CD4-positive, alpha-beta T cell (primary cell): ENCODE measurements at regions not wholly inside any gene's neighbourhood (a gene's known extent, or its start where the extent isn't known, plus 50 kb on each side); places are given as distances from the start of the nearest gene placed in this dataset.

ENCODE experiments used
- ATAC-seq: fragments of 200-7000 bp; cut with Tn5 transposase; one replicate; pipeline ENCODE4 v1.10.0; 2022; ENCODE audit warnings: mild to moderate bottlenecking; ENCODE audit not compliant: poor library complexity
- CTCF ChIA-PET: fragments of 350-600 bp; sonication (Branson Sonifier 250); formaldehyde crosslinking; loops from one replicate; lab custom pipeline; 2021; ENCODE audit warnings: antibody characterized with exemption, inconsistent platforms; lab: Charles Lee
- POLR2A ChIA-PET: fragments of 350-600 bp; sonication (Branson Sonifier 250); formaldehyde crosslinking; loops from one replicate; lab custom pipeline; 2021; ENCODE audit warnings: antibody characterized with exemption, inconsistent platforms; lab: Charles Lee
- DNase-seq, 14 experiments: peaks; one replicate each; pipeline ENCODE4 v3.0.0-alpha.2; 2013 to 2020; ENCODE audit warnings: mixed read lengths in 2 of 14
- H3K27ac ChIP-seq, 2 donors: one replicate each; pipeline versions ENCODE4 v1.5.1 to v1.7.0; 2013; ENCODE audit warnings: low read length in 2 of 2, low read depth in 1 of 2, mild to moderate bottlenecking in 1 of 2
- H3K27me3 ChIP-seq, 2 experiments: 1 replicate in 1 of 2; 2 replicates in 1 of 2; pipeline versions ENCODE4 v1.6.1 to v1.7.0; 2013; ENCODE audit warnings: low read length in 2 of 2, control low read depth in 1 of 2, mild to moderate bottlenecking in 1 of 2, moderate library complexity in 1 of 2; ENCODE audit not compliant: insufficient read depth in 2 of 2, control insufficient read depth in 1 of 2
- H3K36me3 ChIP-seq: one replicate; pipeline ENCODE4 v1.6.1; 2013; ENCODE audit warnings: low read length, control low read depth; ENCODE audit not compliant: insufficient read depth
- H3K4me1 ChIP-seq: one replicate; pipeline ENCODE4 v1.6.1; 2013; ENCODE audit warnings: low read length, control low read depth; ENCODE audit not compliant: insufficient read depth
- H3K4me3 ChIP-seq: one replicate; pipeline ENCODE4 v1.5.1; 2013; ENCODE audit warnings: mild to moderate bottlenecking, low read length, moderate library complexity
- H3K9me3 ChIP-seq, 2 experiments: 1 replicate in 1 of 2; 2 replicates in 1 of 2; pipeline versions ENCODE4 v1.6.1 to v1.7.0; 2013; ENCODE audit warnings: low read length in 2 of 2, mild to moderate bottlenecking in 2 of 2, control low read depth in 1 of 2, moderate library complexity in 1 of 2; ENCODE audit not compliant: control insufficient read depth in 1 of 2, insufficient read depth in 1 of 2
- H3K27ac Mint-ChIP-seq: one replicate; pipeline ENCODE4 v1.8.0; 2020; ENCODE audit warnings: mixed read lengths
- H3K27me3 Mint-ChIP-seq: one replicate; pipeline ENCODE4 v1.8.0; 2021; ENCODE audit warnings: mixed read lengths
- H3K36me3 Mint-ChIP-seq: one replicate; pipeline ENCODE4 v1.8.0; 2021; ENCODE audit warnings: low read depth, mixed read lengths
- H3K4me1 Mint-ChIP-seq: one replicate; pipeline ENCODE4 v1.8.0; 2021; ENCODE audit warnings: low read depth, mixed read lengths
- H3K4me3 Mint-ChIP-seq: one replicate; pipeline ENCODE4 v1.8.0; 2020; ENCODE audit warnings: mild to moderate bottlenecking, mixed read lengths
- H3K9me3 Mint-ChIP-seq: one replicate; pipeline ENCODE4 v1.8.0; 2020; ENCODE audit warnings: mixed read lengths
- CTCF ChIP-seq: fragments of 200-600 bp; IDR thresholded peaks from one replicate; pipeline ENCODE4 v1.8.0; 2022; ENCODE audit warnings: antibody characterized with exemption, mild to moderate bottlenecking
- intact Hi-C, 2 experiments: fragments of 100-400 bp; cut with DNase I in 1 of 2; cut with micrococcal nuclease in 1 of 2; formaldehyde crosslinking; loops; one replicate each; pipeline versions ENCODE4 v1.15.1 to v1.9.0; 2023 to 2025; cut with DNase I, micrococcal nuclease

DNA sequence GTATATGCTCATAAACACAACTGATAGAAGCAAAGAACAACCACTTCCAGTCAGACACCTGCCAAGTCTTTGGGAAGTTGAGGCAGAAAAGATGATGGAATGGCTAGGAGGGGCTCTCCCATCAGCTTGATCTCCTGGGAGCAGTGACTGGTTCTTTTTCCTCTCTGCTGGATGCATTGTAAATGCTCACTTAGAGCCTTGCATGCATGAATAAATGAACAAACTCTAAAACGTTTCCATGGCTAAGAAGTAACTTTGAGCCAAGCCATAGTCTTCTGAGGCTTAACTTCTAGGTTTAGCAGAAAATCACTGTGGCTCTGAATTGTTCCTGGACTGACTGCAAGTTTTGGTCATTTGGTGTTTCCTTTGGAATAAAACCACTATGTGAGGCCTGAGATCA lies 166.4 kb upstream of the CITED2 start:
- CTCF ChIA-PET, result no interaction called here
- peak overlapping the region; percentile 65 for H3K27ac Mint-ChIP-seq
- ATAC-seq, result no peak

GRCh38 chr6:139540276-139540675 lies 165.8 kb upstream of the CITED2 start:
- H3K4me1 Mint-ChIP-seq, result peaks cover 36% of the 10 kb centered on the region
- ATAC-seq, result peak; percentile 94
- DNase-seq, result peak; percentile 13 to 78 (median 36)
- H3K9me3 Mint-ChIP-seq, result no peaks in the 10 kb centered on the region
- intact Hi-C loops, result no loop called here
- Histone ChIP-seq H3K36me3 (no peaks in the 10 kb centered on the region), H3K27me3 (no peaks in the 10 kb centered on the region), H3K27ac (peak overlapping the region in 1 of 2 donors; percentile 50), H3K4me1 (peaks cover 26% of the 10 kb centered on the region), H3K4me3 (no peak overlapping the region), H3K9me3 (no peaks in the 10 kb centered on the region)
- no peaks in the 10 kb centered on the region for H3K36me3 Mint-ChIP-seq
- no peaks in the 10 kb centered on the region for H3K27me3 Mint-ChIP-seq
- ChIA-PET POLR2A (interaction anchor here (0.6 to 1.6 kb wide), 4 partner anchors 9 to 1116 kb away, joined by 3 to 13 read pairs (median 7); partner anchors contain the start of gene CITED2), CTCF (no interaction called here)
- TF ChIP-seq CTCF, result no peak
- peak overlapping the region; percentile 0 for H3K4me3 Mint-ChIP-seq
- H3K27ac Mint-ChIP-seq, result peak overlapping the region; percentile 65

More for the DNA sequence above, 166.4 kb upstream of the CITED2 start:
- no peak for TF ChIP-seq CTCF
- DNase-seq, result no peak
- POLR2A ChIA-PET, result interaction anchor here (1.5 to 1.6 kb wide), 2 partner anchors 10 to 166 kb away, joined by 11 to 13 read pairs; partner anchors contain the start of gene CITED2
- Histone ChIP-seq H3K4me1 (peaks cover 22% of the 10 kb centered on the region), H3K27ac (peak overlapping the region in 1 of 2 donors; percentile 50), H3K9me3 (no peaks in the 10 kb centered on the region), H3K36me3 (no peaks in the 10 kb centered on the region), H3K4me3 (no peak overlapping the region), H3K27me3 (no peaks in the 10 kb centered on the region)
- intact Hi-C loops, result no loop called here
- Mint-ChIP-seq H3K36me3 (no peaks in the 10 kb centered on the region), H3K4me1 (peaks cover 35% of the 10 kb centered on the region), H3K27me3 (no peaks in the 10 kb centered on the region), H3K4me3 (no peak overlapping the region), H3K9me3 (no peaks in the 10 kb centered on the region)

DNA sequence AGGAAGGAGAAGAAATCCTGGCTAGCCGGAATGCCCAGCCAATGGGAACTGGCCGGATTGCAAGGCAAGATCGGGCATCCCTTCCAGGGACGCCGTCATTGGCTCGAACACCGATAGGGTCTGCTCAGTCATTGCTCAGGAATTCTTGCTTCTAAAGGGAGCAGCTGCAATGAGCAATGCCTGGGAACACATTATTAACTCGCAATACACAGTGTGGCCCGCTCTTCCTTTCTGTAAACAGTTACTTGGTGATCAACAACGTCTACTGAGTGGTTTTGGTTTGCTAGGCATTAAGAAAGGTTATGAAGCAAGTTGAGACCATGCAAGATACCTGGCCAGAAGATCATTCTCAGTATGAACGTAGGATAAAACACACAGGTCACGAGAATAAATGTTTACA lies 165.4 kb upstream of the CITED2 start:
- Histone ChIP-seq H3K4me1 (peaks cover 30% of the 10 kb centered on the region), H3K27me3 (no peaks in the 10 kb centered on the region), H3K36me3 (no peaks in the 10 kb centered on the region), H3K27ac (peak overlapping the region in 1 of 2 donors; percentile 50), H3K4me3 (no peak overlapping the region), H3K9me3 (no peaks in the 10 kb centered on the region)
- Mint-ChIP-seq H3K4me1 (peaks cover 39% of the 10 kb centered on the region), H3K36me3 (no peaks in the 10 kb centered on the region), H3K27me3 (no peaks in the 10 kb centered on the region), H3K9me3 (no peaks in the 10 kb centered on the region), H3K4me3 (peak overlapping the region; percentile 0), H3K27ac (peak overlapping the region; percentile 65)
- ChIA-PET POLR2A (interaction anchor here (0.6 to 1.6 kb wide), 3 partner anchors 9 to 1116 kb away, joined by 3 to 13 read pairs (median 11); partner anchors contain the start of gene CITED2), CTCF (no interaction called here)
- no peak for TF ChIP-seq CTCF
- intact Hi-C loops, result no loop called here
- DNase-seq (peak in 1 of 14 experiments; percentile 10), ATAC-seq (peak; percentile 20)
